ENCODE measurements at regions not wholly inside any gene's neighbourhood (a gene's known extent, or its start where the extent isn't known, plus 50 kb on each side); places are given as distances from the start of the nearest gene placed in this dataset.

DNA sequence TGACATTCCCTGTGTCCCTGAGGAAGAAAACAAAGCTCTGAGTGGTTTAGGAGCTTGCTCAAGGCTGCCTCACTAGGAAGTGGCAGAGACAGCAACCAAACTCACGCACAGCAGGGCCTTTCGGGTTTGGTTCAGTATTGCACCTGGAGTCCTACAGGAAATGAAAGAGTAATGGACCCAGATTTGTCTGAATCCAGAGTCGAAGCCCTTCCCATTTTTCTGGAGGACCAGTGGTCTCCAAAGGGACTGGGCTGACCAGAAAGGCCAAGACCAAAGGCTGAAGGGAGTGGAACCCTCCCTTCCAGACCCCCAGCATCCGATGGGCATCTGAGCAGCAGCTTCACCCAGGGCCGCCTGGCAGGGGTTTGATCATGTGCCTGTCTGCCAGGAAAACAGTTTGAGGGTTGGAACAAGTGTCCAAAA is 85.5 kb upstream of the RPL38 start:
- no peak overlapping the region for H3K27ac Mint-ChIP-seq
- H3K27ac ChIP-seq (ENCODE audit: low read length in 2 of 2) = no peak overlapping the region
- no peaks in the 10 kb centered on the region for H4K20me1 ChIP-seq (ENCODE audit: control insufficient read depth, insufficient read depth, low read length, poor library complexity, severe bottlenecking)
- H3K4me3 Mint-ChIP-seq = no peak overlapping the region
- H3K27me3 ChIP-seq (replicated peaks in 1 of 4; ENCODE audit: control extremely low read depth in 1 of 4, control insufficient read depth in 3 of 4, insufficient read depth in 4 of 4, low read length in 3 of 4) = no peaks in the 10 kb centered on the region
- H3K9ac ChIP-seq (ENCODE audit: low read length) = no peak overlapping the region
- H3K36me3 ChIP-seq (replicated peaks in 1 of 2; ENCODE audit: control extremely low read depth in 1 of 2, control insufficient read depth in 1 of 2, extremely low read depth in 1 of 2, insufficient read depth in 2 of 2, low read length in 1 of 2) = no peaks in the 10 kb centered on the region
- WGBS (ENCODE audit: insufficient coverage) = 87% methylated on average over 5 of the region's 5 CpGs
- ATAC-seq (ENCODE audit: low read depth) (no peak), DNase-seq (no peak)
- H3K79me2 ChIP-seq (ENCODE audit: control insufficient read depth, insufficient read depth, low read length) = no peaks in the 10 kb centered on the region
- H3K4me1 Mint-ChIP-seq = no peaks in the 10 kb centered on the region
- H3K27me3 Mint-ChIP-seq = peaks cover 30% of the 10 kb centered on the region
- H3K4me1 ChIP-seq (ENCODE audit: control insufficient read depth in 2 of 2, insufficient read depth in 2 of 2, low read length in 2 of 2) = no peaks in the 10 kb centered on the region
- H3K4me2 ChIP-seq (replicated peaks; ENCODE audit: low read depth, low read length, poor library complexity, severe bottlenecking) = no peak overlapping the region
- ChIA-PET CTCF (interaction anchor here (1.4 kb wide), 1 partner anchor 11 kb away, joined by 3 read pairs; no protein-coding TSS in a partner anchor), POLR2A (no interaction called here)
- peaks cover 0 to 11% (median 0%) of the 10 kb centered on the region in 3 donors for H3K9me3 ChIP-seq (ENCODE audit: control extremely low read depth in 1 of 3, control insufficient read depth in 2 of 3, insufficient read depth in 1 of 3, low read length in 2 of 3)
- H3K9me3 Mint-ChIP-seq (ENCODE audit: insufficient read depth) = peaks cover 4% of the 10 kb centered on the region
- no peak overlapping the region for H3K4me3 ChIP-seq (ENCODE audit: control extremely low read depth in 1 of 5, extremely low read depth in 1 of 5, insufficient read depth in 1 of 5, low read depth in 2 of 5, low read length in 4 of 5)
- H2AFZ ChIP-seq (ENCODE audit: insufficient read depth, low read depth, low read length, poor library complexity, severe bottlenecking) = no peak overlapping the region
- TF ChIP-seq EZH2 (IDR thresholded peaks at IDR 0.05; ENCODE audit: borderline replicate concordance, insufficient read depth, low read depth, low read length, poor library complexity, severe bottlenecking) (no peak), CTCF (IDR thresholded peaks at IDR 0.05) (no peak)
- intact Hi-C loops (cut with micrococcal nuclease) = no loop called here

DNA sequence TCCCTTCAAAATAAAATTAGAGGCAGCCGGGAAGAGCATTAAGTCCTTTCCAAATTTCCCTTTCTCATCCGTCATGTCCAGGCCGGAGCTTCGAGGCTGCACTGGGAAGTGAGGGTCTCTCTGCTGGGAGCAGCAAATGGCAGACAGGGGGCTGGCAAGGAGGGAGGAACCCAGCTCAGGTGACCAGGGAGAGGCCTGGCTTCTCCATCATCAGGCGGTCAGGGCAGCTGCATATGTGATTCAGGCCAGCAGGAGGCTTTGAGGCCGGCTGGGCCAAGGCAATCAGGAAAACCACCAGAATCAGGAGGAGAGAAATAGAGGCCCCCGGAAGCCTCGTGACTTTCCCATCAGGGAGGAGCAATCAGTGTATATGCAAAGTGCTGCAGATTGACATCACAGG is 85.0 kb upstream of the RPL38 start:
- Histone ChIP-seq H3K4me2 (replicated peaks; ENCODE audit: low read depth, low read length, poor library complexity, severe bottlenecking) (no peak overlapping the region), H4K20me1 (ENCODE audit: control insufficient read depth, insufficient read depth, low read length, poor library complexity, severe bottlenecking) (no peaks in the 10 kb centered on the region), H3K79me2 (ENCODE audit: control insufficient read depth, insufficient read depth, low read length) (no peaks in the 10 kb centered on the region), H3K27me3 (replicated peaks in 1 of 4; ENCODE audit: control extremely low read depth in 1 of 4, control insufficient read depth in 3 of 4, insufficient read depth in 4 of 4, low read length in 3 of 4) (no peaks in the 10 kb centered on the region), H3K4me1 (ENCODE audit: control insufficient read depth in 2 of 2, insufficient read depth in 2 of 2, low read length in 2 of 2) (no peaks in the 10 kb centered on the region), H2AFZ (ENCODE audit: insufficient read depth, low read depth, low read length, poor library complexity, severe bottlenecking) (no peak overlapping the region), H3K4me3 (ENCODE audit: control extremely low read depth in 1 of 5, extremely low read depth in 1 of 5, insufficient read depth in 1 of 5, low read depth in 2 of 5, low read length in 4 of 5) (no peak overlapping the region), H3K9me3 (ENCODE audit: control extremely low read depth in 1 of 3, control insufficient read depth in 2 of 3, insufficient read depth in 1 of 3, low read length in 2 of 3) (peaks cover 0 to 9% (median 0%) of the 10 kb centered on the region in 3 donors), H3K36me3 (replicated peaks in 1 of 2; ENCODE audit: control extremely low read depth in 1 of 2, control insufficient read depth in 1 of 2, extremely low read depth in 1 of 2, insufficient read depth in 2 of 2, low read length in 1 of 2) (no peaks in the 10 kb centered on the region), H3K9ac (ENCODE audit: low read length) (no peak overlapping the region), H3K27ac (ENCODE audit: low read length in 2 of 2) (no peak overlapping the region)
- intact Hi-C loops (cut with micrococcal nuclease) = no loop called here
- TF ChIP-seq CTCF (IDR thresholded peaks at IDR 0.05) (no peak), EZH2 (IDR thresholded peaks at IDR 0.05; ENCODE audit: borderline replicate concordance, insufficient read depth, low read depth, low read length, poor library complexity, severe bottlenecking) (no peak)
- Mint-ChIP-seq H3K9me3 (ENCODE audit: insufficient read depth) (peaks cover 4% of the 10 kb centered on the region), H3K27ac (no peak overlapping the region), H3K27me3 (peaks cover 32% of the 10 kb centered on the region), H3K4me3 (no peak overlapping the region), H3K4me1 (no peaks in the 10 kb centered on the region)
- ATAC-seq (ENCODE audit: low read depth) (no peak), DNase-seq (no peak)
- WGBS (ENCODE audit: insufficient coverage) = 43% methylated on average over 6 of the region's 8 CpGs
- CTCF ChIA-PET = interaction anchor here (1.4 kb wide), 1 partner anchor 12 kb away, joined by 3 read pairs; no protein-coding TSS in a partner anchor
- POLR2A ChIA-PET = no interaction called here

Measured in B cell (primary cell).